Activated T-cell treated with anti-CD3 and anti-CD28 coated beads for 24 hours (primary cell): ENCODE measurements at regions not wholly inside any gene's neighbourhood (a gene's known extent, or its start where the extent isn't known, plus 50 kb on each side); places are given as distances from the start of the nearest gene placed in this dataset.

Experiments
- DNase-seq: peaks from one replicate; pipeline ENCODE4 v3.0.0-alpha.2; 2020; ENCODE audit warnings: low read depth

- no peak for DNase-seq
These were observed 1276.4 kb downstream of the SLC16A7 start for GRCh38 chr12:60872219-60872618.

GRCh38 chr12:60872850-60873713 lies 1277.3 kb downstream of the SLC16A7 start:
- no peak for DNase-seq

- DNase-seq: no peak
These were observed 1278.3 kb downstream of the SLC16A7 start for GRCh38 chr12:60874091-60874490.

GRCh38 chr12:60920841-60921495 lies 1325.1 kb downstream of the SLC16A7 start:
- DNase-seq: no peak

GRCh38 chr12:60921541-60921940 lies 1325.7 kb downstream of the SLC16A7 start:
- no peak for DNase-seq

- DNase-seq: no peak
These were observed 1330.4 kb downstream of the SLC16A7 start for GRCh38 chr12:60926256-60926655.

GRCh38 chr12:60930151-60930550 lies 1330.1 kb upstream of the USP15 start:
- DNase-seq: no peak

GRCh38 chr12:60935981-60936761 lies 1324.0 kb upstream of the USP15 start:
- no peak for DNase-seq

GRCh38 chr12:60947533-60947932 lies 1312.7 kb upstream of the USP15 start:
- no peak for DNase-seq

- no peak for DNase-seq
These were observed 1293.1 kb upstream of the USP15 start for GRCh38 chr12:60967128-60967527.

GRCh38 chr12:60977966-60978365 lies 1282.2 kb upstream of the USP15 start:
- DNase-seq: no peak

GRCh38 chr12:60980558-60980957 lies 1279.6 kb upstream of the USP15 start:
- no peak for DNase-seq

- no peak for DNase-seq
These were observed 1278.7 kb upstream of the USP15 start for GRCh38 chr12:60981473-60981872.

GRCh38 chr12:60992087-60992486 lies 1268.1 kb upstream of the USP15 start:
- no peak for DNase-seq

- no peak for DNase-seq
These were observed 1264.9 kb upstream of the USP15 start for GRCh38 chr12:60995256-60995825.

GRCh38 chr12:60997869-60998378 lies 1262.3 kb upstream of the USP15 start:
- no peak for DNase-seq

- DNase-seq: no peak
These were observed 1251.0 kb upstream of the USP15 start for GRCh38 chr12:61009192-61009591.

GRCh38 chr12:61011767-61012423 lies 1248.3 kb upstream of the USP15 start:
- no peak for DNase-seq

GRCh38 chr12:61018571-61018970 lies 1241.6 kb upstream of the USP15 start:
- no peak for DNase-seq

GRCh38 chr12:61023231-61023630 lies 1237.0 kb upstream of the USP15 start:
- no peak for DNase-seq

GRCh38 chr12:61029516-61029915 lies 1230.7 kb upstream of the USP15 start:
- no peak for DNase-seq

GRCh38 chr12:61037792-61038191 lies 1222.4 kb upstream of the USP15 start:
- no peak for DNase-seq
